Suprapubic skin (tissue), 3 donors: ENCODE measurements at regions not wholly inside any gene's neighbourhood (a gene's known extent, or its start where the extent isn't known, plus 50 kb on each side); places are given as distances from the start of the nearest gene placed in this dataset.

Source experiments
- EP300 ChIP-seq: sonication (generic); formaldehyde crosslinking; IDR thresholded peaks from one replicate; pipeline ENCODE4 v1.6.1; 2017; ENCODE audit warnings: antibody characterized with exemption
- POLR2A ChIP-seq, 2 donors: fragments of 450-650 bp; IDR thresholded peaks; one replicate each; pipeline ENCODE4 v1.6.1; 2017; ENCODE audit warnings: antibody characterized with exemption in 2 of 2, mild to moderate bottlenecking in 2 of 2, moderate library complexity in 2 of 2
- TF ChIP-seq, protein P1 (sequence below), 2 donors: fragments of 200-600 bp in 1 of 2; fragments of 450-650 bp in 1 of 2; sonication (generic) in 1 of 2; IDR thresholded peaks; one replicate each; pipeline ENCODE4 v1.5.1; 2016 to 2019; ENCODE audit warnings: antibody characterized with exemption in 2 of 2, mild to moderate bottlenecking in 1 of 2, moderate library complexity in 1 of 2

DNA sequence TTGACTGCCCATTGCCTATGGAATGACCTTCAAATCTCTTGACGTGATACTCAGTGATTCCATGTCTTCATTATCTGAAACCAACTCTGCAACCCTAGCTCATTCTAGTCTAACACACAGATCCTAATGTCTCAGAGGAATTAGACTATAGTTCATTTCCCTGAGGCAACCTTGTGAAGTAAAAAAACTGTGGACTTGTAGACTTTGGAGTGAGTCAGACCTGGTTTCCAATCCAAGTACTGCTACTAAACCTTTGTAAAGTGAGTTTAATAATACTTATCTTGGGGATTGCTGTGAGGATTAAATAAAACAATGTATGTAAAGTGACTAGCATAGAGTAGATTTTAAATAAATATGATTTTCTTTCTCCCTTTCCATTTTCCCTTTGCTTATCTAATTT, 226.1 kb downstream of the BLID start:
- TF ChIP-seq, protein P1, sequence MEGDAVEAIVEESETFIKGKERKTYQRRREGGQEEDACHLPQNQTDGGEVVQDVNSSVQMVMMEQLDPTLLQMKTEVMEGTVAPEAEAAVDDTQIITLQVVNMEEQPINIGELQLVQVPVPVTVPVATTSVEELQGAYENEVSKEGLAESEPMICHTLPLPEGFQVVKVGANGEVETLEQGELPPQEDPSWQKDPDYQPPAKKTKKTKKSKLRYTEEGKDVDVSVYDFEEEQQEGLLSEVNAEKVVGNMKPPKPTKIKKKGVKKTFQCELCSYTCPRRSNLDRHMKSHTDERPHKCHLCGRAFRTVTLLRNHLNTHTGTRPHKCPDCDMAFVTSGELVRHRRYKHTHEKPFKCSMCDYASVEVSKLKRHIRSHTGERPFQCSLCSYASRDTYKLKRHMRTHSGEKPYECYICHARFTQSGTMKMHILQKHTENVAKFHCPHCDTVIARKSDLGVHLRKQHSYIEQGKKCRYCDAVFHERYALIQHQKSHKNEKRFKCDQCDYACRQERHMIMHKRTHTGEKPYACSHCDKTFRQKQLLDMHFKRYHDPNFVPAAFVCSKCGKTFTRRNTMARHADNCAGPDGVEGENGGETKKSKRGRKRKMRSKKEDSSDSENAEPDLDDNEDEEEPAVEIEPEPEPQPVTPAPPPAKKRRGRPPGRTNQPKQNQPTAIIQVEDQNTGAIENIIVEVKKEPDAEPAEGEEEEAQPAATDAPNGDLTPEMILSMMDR (IDR thresholded peaks at IDR 0.05), result no peak
- TF ChIP-seq EP300, result no peak
- TF ChIP-seq POLR2A (IDR thresholded peaks at IDR 0.05), result no peak
